ENCODE measurements at regions not wholly inside any gene's neighbourhood (a gene's known extent, or its start where the extent isn't known, plus 50 kb on each side); places are given as distances from the start of the nearest gene placed in this dataset.

- POLR2A ChIA-PET: no interaction called here
- no peaks in the 10 kb centered on the region for H3K27me3 Mint-ChIP-seq (ENCODE audit: low read depth)
- CTCF ChIA-PET: interaction anchor here (1.3 to 1.4 kb wide), 3 partner anchors 70 to 240 kb away, joined by 3 to 4 read pairs (median 3); no protein-coding TSS in a partner anchor
- H3K4me1 Mint-ChIP-seq: peaks cover 55% of the 10 kb centered on the region
- H3K4me3 Mint-ChIP-seq: peak overlapping the region; percentile 30
- peaks cover 9% of the 10 kb centered on the region for H3K9me3 Mint-ChIP-seq
- ATAC-seq (peak; percentile 65), DNase-seq (ENCODE audit: low spot score) (no peak)
- TF ChIP-seq SP1 (CRISPR knock-in tag; conservative IDR thresholded peaks at IDR 0.05) (no peak), MYBL2 (CRISPR knock-in tag; IDR thresholded peaks at IDR 0.05) (no peak), TEAD4 (CRISPR knock-in tag; IDR thresholded peaks at IDR 0.05) (no peak), MXD4 (CRISPR knock-in tag; IDR thresholded peaks at IDR 0.05; ENCODE audit: borderline replicate concordance) (no peak), IRF2 (CRISPR knock-in tag; IDR thresholded peaks at IDR 0.05; ENCODE audit: borderline replicate concordance, low read depth) (no peak), ESRRA (CRISPR knock-in tag; IDR thresholded peaks at IDR 0.05; ENCODE audit: borderline replicate concordance) (no peak), NR3C1 (CRISPR knock-in tag; conservative IDR thresholded peaks at IDR 0.05; ENCODE audit: low read depth) (no peak), OVOL2 (CRISPR knock-in tag; IDR thresholded peaks at IDR 0.05; ENCODE audit: borderline replicate concordance) (no peak), ATF6 (CRISPR knock-in tag; IDR thresholded peaks at IDR 0.05) (no peak), NFYB (CRISPR knock-in tag; conservative IDR thresholded peaks at IDR 0.05; ENCODE audit: low read depth) (no peak)
- TF ChIP-seq, protein P1, sequence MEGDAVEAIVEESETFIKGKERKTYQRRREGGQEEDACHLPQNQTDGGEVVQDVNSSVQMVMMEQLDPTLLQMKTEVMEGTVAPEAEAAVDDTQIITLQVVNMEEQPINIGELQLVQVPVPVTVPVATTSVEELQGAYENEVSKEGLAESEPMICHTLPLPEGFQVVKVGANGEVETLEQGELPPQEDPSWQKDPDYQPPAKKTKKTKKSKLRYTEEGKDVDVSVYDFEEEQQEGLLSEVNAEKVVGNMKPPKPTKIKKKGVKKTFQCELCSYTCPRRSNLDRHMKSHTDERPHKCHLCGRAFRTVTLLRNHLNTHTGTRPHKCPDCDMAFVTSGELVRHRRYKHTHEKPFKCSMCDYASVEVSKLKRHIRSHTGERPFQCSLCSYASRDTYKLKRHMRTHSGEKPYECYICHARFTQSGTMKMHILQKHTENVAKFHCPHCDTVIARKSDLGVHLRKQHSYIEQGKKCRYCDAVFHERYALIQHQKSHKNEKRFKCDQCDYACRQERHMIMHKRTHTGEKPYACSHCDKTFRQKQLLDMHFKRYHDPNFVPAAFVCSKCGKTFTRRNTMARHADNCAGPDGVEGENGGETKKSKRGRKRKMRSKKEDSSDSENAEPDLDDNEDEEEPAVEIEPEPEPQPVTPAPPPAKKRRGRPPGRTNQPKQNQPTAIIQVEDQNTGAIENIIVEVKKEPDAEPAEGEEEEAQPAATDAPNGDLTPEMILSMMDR (IDR thresholded peaks at IDR 0.05): no peak
- TF ChIP-seq, protein P2, sequence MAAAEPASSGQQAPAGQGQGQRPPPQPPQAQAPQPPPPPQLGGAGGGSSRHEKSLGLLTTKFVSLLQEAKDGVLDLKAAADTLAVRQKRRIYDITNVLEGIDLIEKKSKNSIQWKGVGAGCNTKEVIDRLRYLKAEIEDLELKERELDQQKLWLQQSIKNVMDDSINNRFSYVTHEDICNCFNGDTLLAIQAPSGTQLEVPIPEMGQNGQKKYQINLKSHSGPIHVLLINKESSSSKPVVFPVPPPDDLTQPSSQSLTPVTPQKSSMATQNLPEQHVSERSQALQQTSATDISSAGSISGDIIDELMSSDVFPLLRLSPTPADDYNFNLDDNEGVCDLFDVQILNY (CRISPR knock-in tag; IDR thresholded peaks at IDR 0.05): no peak
- no peaks in the 10 kb centered on the region for H3K36me3 Mint-ChIP-seq
- peak overlapping the region; percentile 92 for H3K27ac Mint-ChIP-seq
Observed at GRCh38 chr19:28393574-28394336, 819.2 kb downstream of the UQCRFS1 start.

GRCh38 chr19:28388988-28389387 lies 824.0 kb downstream of the UQCRFS1 start:
- Mint-ChIP-seq H3K27me3 (ENCODE audit: low read depth) (no peaks in the 10 kb centered on the region), H3K4me1 (peaks cover 28% of the 10 kb centered on the region), H3K9me3 (peaks cover 12% of the 10 kb centered on the region), H3K36me3 (no peaks in the 10 kb centered on the region), H3K4me3 (no peak overlapping the region), H3K27ac (no peak overlapping the region)
- ATAC-seq (no peak), DNase-seq (ENCODE audit: low spot score) (no peak)
- ChIA-PET POLR2A (no interaction called here), CTCF (no interaction called here)
- TF ChIP-seq TCF7 (CRISPR knock-in tag; IDR thresholded peaks at IDR 0.05; ENCODE audit: low read depth) (no peak), HMGXB4 (CRISPR knock-in tag; IDR thresholded peaks at IDR 0.05) (no peak), ARID4B (CRISPR knock-in tag; IDR thresholded peaks at IDR 0.05; ENCODE audit: borderline replicate concordance) (no peak), GRHL2 (CRISPR knock-in tag; IDR thresholded peaks at IDR 0.05; ENCODE audit: insufficient replicate concordance, severe bottlenecking) (no peak)
- TF ChIP-seq, protein P1 (IDR thresholded peaks at IDR 0.05): no peak
- TF ChIP-seq, protein P3, sequence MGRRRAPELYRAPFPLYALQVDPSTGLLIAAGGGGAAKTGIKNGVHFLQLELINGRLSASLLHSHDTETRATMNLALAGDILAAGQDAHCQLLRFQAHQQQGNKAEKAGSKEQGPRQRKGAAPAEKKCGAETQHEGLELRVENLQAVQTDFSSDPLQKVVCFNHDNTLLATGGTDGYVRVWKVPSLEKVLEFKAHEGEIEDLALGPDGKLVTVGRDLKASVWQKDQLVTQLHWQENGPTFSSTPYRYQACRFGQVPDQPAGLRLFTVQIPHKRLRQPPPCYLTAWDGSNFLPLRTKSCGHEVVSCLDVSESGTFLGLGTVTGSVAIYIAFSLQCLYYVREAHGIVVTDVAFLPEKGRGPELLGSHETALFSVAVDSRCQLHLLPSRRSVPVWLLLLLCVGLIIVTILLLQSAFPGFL (CRISPR knock-in tag; IDR thresholded peaks at IDR 0.05; ENCODE audit: borderline replicate concordance): no peak

Measured in WTC11 (cell line).